Natural killer cell treated with Interleukin-12 subunit alpha and Interleukin-12 subunit beta and Interleukin-15 and Interleukin-18, amount 100 ng/mL, for 72 hours (primary cell): ENCODE measurements at regions not wholly inside any gene's neighbourhood (a gene's known extent, or its start where the extent isn't known, plus 50 kb on each side); places are given as distances from the start of the nearest gene placed in this dataset.

ENCODE experiments used
- ATAC-seq, 2 donors: fragments of 150-1000 bp; cut with Tn5 transposase in 1 of 2; sonication (Bioruptor Pico), chemical (Tn5 transposase) in 1 of 2; 2 replicates each; pipeline ENCODE4 v1.10.0; 2021
- DNase-seq: peaks from one replicate; pipeline ENCODE4 v3.0.0; 2022; ENCODE audit warnings: low spot score
- H3K27ac Mint-ChIP-seq, 2 donors: 1 replicate in 1 of 2; 2 replicates in 1 of 2; pipeline ENCODE4 v1.8.0; 2022; ENCODE audit warnings: mixed read lengths in 2 of 2, mild to moderate bottlenecking in 1 of 2, moderate library complexity in 1 of 2
- H3K27me3 Mint-ChIP-seq, 2 donors: 1 replicate in 1 of 2; 2 replicates in 1 of 2; pipeline ENCODE4 v1.8.0; 2022; ENCODE audit warnings: mixed read lengths in 2 of 2
- H3K36me3 Mint-ChIP-seq: one replicate; pipeline ENCODE4 v1.8.0; 2022; ENCODE audit warnings: mixed read lengths
- H3K4me1 Mint-ChIP-seq, 2 donors: 1 replicate in 1 of 2; 2 replicates in 1 of 2; pipeline ENCODE4 v1.8.0; 2022; ENCODE audit warnings: low read depth in 2 of 2, mixed read lengths in 2 of 2, mild to moderate bottlenecking in 1 of 2
- H3K4me3 Mint-ChIP-seq: one replicate; pipeline ENCODE4 v1.8.0; 2022; ENCODE audit warnings: mixed read lengths
- H3K9me3 Mint-ChIP-seq: 2 replicates; pipeline ENCODE4 v1.8.0; 2022; ENCODE audit warnings: mixed read lengths

GRCh38 chr3:18149386-18149785, 275.8 kb downstream of the SATB1 start:
- ATAC-seq: no peak
- Mint-ChIP-seq H3K27ac (no peak overlapping the region), H3K4me3 (no peak overlapping the region), H3K36me3 (no peaks in the 10 kb centered on the region), H3K4me1 (peaks cover 0 to 6% of the 10 kb centered on the region in 2 donors), H3K9me3 (no peaks in the 10 kb centered on the region), H3K27me3 (peaks cover 0 to 10% of the 10 kb centered on the region in 2 donors)
- no peak for DNase-seq

GRCh38 chr3:18144571-18144970, 280.6 kb downstream of the SATB1 start:
- Mint-ChIP-seq H3K9me3 (no peaks in the 10 kb centered on the region), H3K27ac (no peak overlapping the region), H3K36me3 (no peaks in the 10 kb centered on the region), H3K4me1 (no peaks in the 10 kb centered on the region), H3K4me3 (no peak overlapping the region), H3K27me3 (peaks cover 0 to 7% of the 10 kb centered on the region in 2 donors)
- ATAC-seq (no peak), DNase-seq (no peak)

DNA sequence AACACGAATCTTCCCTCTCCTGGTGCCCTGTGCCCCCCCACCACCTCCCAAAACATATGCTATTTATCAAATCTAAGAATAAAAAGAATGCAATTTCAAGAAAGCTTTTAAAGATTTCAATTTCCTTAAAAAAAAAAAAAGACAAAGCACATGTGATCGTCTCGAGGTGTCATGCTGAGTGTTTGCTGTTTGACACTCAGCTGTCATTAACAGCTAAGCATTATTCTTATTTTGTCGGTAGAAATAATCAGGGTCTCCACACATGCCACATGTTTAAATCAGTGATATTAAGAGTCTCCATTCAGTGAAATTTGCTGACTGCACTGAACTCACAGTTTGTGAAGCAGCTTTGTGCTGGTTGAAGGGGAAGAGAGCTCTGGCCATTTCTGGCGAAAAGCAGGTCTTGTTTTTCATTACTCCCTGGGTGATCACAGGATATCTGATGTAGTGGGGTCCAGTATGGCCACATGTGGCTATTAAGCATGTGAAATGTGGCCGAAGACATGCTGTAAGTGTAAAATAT, 281.8 kb downstream of the SATB1 start:
- H3K27me3 Mint-ChIP-seq: no peaks in the 10 kb centered on the region
- DNase-seq (no peak), ATAC-seq (no peak)
- H3K9me3 Mint-ChIP-seq: no peaks in the 10 kb centered on the region
- H3K36me3 Mint-ChIP-seq: no peaks in the 10 kb centered on the region
- no peak overlapping the region for H3K27ac Mint-ChIP-seq
- H3K4me1 Mint-ChIP-seq: no peaks in the 10 kb centered on the region
- no peak overlapping the region for H3K4me3 Mint-ChIP-seq

DNA sequence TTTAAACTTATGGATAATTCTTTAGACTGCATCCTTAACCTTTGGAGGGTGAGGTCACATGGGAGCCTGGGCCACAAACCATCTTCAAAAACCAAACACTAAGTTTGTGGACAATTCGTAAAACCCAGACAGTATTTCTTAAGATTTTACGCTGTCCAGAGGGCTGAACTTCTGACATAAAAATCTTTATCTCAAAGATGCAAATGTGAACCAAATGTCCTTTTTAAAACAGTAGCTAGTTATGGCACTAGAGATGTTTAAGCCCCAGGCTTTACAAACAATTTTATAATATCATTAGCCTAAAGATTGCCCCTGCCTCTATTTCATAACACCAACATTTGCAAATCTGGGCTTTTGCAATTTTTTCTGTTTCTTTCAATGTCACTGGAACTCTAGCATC, 287.2 kb downstream of the SATB1 start:
- Mint-ChIP-seq H3K4me3 (no peak overlapping the region), H3K4me1 (no peaks in the 10 kb centered on the region), H3K27me3 (no peaks in the 10 kb centered on the region), H3K27ac (no peak overlapping the region), H3K36me3 (no peaks in the 10 kb centered on the region), H3K9me3 (no peaks in the 10 kb centered on the region)
- ATAC-seq (no peak), DNase-seq (no peak)

DNA sequence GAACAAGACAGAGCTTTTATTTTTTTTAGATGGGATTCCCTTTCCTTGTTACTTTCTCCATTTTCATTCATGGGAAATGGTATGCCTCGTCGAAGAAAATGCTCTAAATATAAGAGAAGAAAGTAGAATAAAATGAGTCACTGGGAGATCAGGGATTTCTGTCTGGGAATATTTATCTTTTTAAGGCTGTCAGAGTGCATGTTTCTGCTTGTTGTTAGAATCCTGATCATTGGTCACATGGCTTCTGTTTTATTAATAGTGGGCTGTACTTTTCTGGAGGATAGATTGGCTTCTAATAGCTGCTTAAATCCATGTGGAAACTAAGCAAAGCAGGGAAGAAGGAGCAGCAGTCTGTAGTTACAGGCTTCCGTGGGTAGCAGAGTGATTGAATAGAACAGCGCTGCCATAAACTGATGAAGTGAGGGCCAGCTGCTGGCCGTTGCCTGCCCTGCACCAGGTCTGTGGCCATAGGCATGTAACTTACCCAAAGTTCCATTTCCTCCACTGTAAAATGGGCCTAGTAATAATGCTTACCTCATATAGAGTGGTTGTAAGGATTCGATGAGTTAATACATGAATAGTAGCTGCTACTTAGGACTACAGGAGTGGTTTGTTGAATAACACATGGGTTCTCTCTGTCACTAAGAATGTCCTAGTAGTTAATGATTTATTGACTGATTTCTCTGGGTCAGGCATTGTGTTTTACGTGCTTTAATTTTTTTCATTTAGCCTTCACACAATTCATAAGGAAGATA, 289.9 kb downstream of the SATB1 start:
- Mint-ChIP-seq H3K4me1 (no peaks in the 10 kb centered on the region), H3K27me3 (no peaks in the 10 kb centered on the region), H3K9me3 (no peaks in the 10 kb centered on the region), H3K4me3 (no peak overlapping the region), H3K36me3 (no peaks in the 10 kb centered on the region), H3K27ac (no peak overlapping the region)
- ATAC-seq: no peak
- no peak for DNase-seq

DNA sequence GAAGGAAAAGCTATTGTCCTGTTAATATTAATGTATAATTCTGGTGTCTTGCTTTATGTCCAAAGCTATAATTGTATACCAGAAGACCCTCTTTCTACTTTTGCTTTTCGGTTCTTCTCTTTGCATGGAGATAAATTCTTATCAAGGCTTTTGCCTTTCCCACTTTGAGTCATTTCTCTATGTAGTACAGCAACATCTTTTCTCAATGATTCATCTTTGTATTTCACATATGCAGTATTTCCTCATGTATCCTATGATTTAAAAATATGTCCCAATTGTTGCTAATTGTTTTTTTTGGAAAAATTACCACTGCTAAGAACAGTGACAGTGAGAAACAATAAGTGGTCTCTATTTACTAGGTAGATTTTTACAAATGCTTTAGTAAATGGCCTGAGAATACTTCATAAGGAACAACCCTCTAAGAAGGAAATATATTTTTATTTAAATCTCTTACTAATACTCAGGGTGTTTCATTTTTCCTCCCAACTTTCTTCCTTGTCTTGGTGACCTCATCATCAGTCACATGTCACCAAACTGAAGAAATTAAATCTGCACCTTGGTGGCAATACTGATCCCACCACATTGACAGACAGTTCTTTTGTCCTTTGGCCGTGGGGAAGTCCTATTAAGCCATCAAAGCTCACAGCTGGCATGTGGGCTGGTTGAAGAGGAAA, 290.6 kb downstream of the SATB1 start:
- H3K4me1 Mint-ChIP-seq: no peaks in the 10 kb centered on the region
- H3K4me3 Mint-ChIP-seq: no peak overlapping the region
- H3K36me3 Mint-ChIP-seq: no peaks in the 10 kb centered on the region
- no peaks in the 10 kb centered on the region for H3K9me3 Mint-ChIP-seq
- H3K27me3 Mint-ChIP-seq: no peaks in the 10 kb centered on the region
- no peak overlapping the region for H3K27ac Mint-ChIP-seq
- ATAC-seq: no peak
- DNase-seq: no peak

DNA sequence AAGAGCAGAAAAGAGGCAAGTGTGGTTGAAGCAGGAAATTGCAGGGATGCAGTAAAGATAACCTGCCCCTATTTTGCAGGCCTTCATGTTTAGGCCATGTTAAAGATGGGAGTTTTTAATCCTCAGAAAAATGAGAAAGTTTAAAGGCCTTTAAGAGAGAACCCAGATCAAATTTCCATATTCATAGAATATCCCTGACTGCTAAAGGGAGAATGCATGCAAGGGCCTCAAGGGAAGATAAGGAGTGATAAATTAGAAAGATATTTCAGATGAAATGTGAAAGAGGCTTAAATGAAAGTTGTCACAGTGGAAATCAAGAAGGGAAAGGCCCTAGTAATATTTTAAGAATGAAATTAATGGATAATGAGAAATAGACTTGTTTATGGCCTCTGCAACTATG, 292.1 kb downstream of the SATB1 start:
- Mint-ChIP-seq H3K36me3 (no peaks in the 10 kb centered on the region), H3K9me3 (no peaks in the 10 kb centered on the region), H3K27me3 (peaks cover 0 to 5% of the 10 kb centered on the region in 2 donors), H3K4me1 (no peaks in the 10 kb centered on the region), H3K4me3 (no peak overlapping the region), H3K27ac (no peak overlapping the region)
- DNase-seq (no peak), ATAC-seq (no peak)

DNA sequence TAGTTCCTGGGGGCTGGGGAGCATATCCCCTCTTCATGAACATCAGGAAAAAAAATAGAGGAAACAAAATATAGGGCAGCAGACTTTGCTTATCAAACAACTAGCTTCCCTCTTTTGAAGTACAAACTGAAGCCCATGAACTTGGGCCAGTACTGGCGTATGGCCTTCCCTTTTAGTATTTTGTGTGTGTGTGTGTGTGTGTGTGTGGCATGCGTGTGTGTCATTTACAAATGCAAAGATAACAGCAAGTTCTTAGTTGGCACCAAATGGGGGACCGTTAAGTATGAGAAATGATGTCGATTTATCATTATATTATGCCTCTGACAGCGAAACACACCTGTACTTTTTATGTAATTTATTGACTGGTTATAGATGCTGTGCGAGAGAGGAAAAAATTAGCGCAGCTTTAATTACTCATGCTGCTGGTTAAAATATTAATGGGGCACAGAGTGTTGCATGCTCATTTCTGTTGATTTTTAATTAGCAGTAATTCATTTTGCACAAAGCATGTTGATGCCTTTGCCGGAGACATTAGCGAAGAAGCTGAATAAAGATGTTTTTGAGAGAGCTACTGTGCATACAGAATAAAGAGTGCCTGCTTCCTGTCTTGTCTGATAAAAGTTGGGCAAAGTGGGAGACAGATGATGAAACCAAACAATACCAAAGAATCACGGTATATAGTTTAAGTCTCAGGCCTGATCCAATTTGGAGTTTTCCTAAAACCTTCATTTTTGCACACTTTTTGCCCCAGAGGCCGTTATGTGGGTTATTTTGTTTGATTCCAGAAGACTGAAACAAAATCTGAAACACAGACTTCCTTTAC, 297.1 kb downstream of the SATB1 start:
- no peaks in the 10 kb centered on the region for H3K4me1 Mint-ChIP-seq
- no peak overlapping the region for H3K4me3 Mint-ChIP-seq
- no peaks in the 10 kb centered on the region for H3K9me3 Mint-ChIP-seq
- peaks cover 11 to 36% of the 10 kb centered on the region in 2 donors for H3K27me3 Mint-ChIP-seq
- no peaks in the 10 kb centered on the region for H3K36me3 Mint-ChIP-seq
- ATAC-seq: no peak
- no peak overlapping the region for H3K27ac Mint-ChIP-seq
- no peak for DNase-seq

GRCh38 chr3:18127174-18127858, 297.8 kb downstream of the SATB1 start:
- Mint-ChIP-seq H3K4me3 (no peak overlapping the region), H3K4me1 (no peaks in the 10 kb centered on the region), H3K9me3 (no peaks in the 10 kb centered on the region), H3K27ac (no peak overlapping the region), H3K36me3 (no peaks in the 10 kb centered on the region), H3K27me3 (peaks cover 11 to 36% of the 10 kb centered on the region in 2 donors)
- no peak for DNase-seq
- no peak for ATAC-seq

GRCh38 chr3:18126772-18127171, 298.4 kb downstream of the SATB1 start:
- ATAC-seq: no peak
- Mint-ChIP-seq H3K27ac (no peak overlapping the region), H3K36me3 (no peaks in the 10 kb centered on the region), H3K9me3 (no peaks in the 10 kb centered on the region), H3K4me1 (no peaks in the 10 kb centered on the region), H3K27me3 (peaks cover 11 to 36% of the 10 kb centered on the region in 2 donors), H3K4me3 (no peak overlapping the region)
- DNase-seq: no peak

GRCh38 chr3:18124501-18124900, 300.6 kb downstream of the SATB1 start:
- H3K36me3 Mint-ChIP-seq: no peaks in the 10 kb centered on the region
- no peak for DNase-seq
- H3K27ac Mint-ChIP-seq: no peak overlapping the region
- H3K27me3 Mint-ChIP-seq: peaks cover 11 to 36% of the 10 kb centered on the region in 2 donors
- no peak for ATAC-seq
- H3K9me3 Mint-ChIP-seq: no peaks in the 10 kb centered on the region
- no peaks in the 10 kb centered on the region for H3K4me1 Mint-ChIP-seq
- H3K4me3 Mint-ChIP-seq: no peak overlapping the region

GRCh38 chr3:18122264-18122663, 302.9 kb downstream of the SATB1 start:
- H3K27me3 Mint-ChIP-seq: peaks cover 7 to 28% of the 10 kb centered on the region in 2 donors
- peak in 1 of 2 donors; percentile 20 for ATAC-seq
- H3K4me1 Mint-ChIP-seq: no peaks in the 10 kb centered on the region
- DNase-seq: no peak
- no peaks in the 10 kb centered on the region for H3K36me3 Mint-ChIP-seq
- no peak overlapping the region for H3K27ac Mint-ChIP-seq
- H3K9me3 Mint-ChIP-seq: no peaks in the 10 kb centered on the region
- H3K4me3 Mint-ChIP-seq: no peak overlapping the region

DNA sequence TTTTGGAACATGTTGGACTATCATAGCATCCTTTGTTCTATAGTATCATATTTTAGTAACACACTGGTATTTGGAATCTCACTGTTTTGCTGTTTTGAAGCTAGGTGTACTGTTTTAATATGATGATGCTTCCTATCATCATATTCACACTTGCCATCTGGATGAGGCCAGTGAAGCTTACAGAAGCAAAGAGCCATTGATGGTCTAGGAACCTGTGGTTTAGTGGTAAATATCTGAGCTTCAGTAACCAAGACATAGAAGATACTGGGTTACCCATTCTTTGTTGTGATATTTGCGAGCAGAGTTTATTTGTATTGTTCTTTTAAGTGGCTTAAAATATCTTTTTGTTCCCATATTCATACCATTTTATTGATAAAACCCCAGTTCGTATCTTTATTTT, 304.1 kb downstream of the SATB1 start:
- H3K4me3 Mint-ChIP-seq: no peak overlapping the region
- ATAC-seq (no peak), DNase-seq (no peak)
- no peaks in the 10 kb centered on the region for H3K36me3 Mint-ChIP-seq
- H3K27ac Mint-ChIP-seq: no peak overlapping the region
- peaks cover 0 to 17% of the 10 kb centered on the region in 2 donors for H3K27me3 Mint-ChIP-seq
- no peaks in the 10 kb centered on the region for H3K4me1 Mint-ChIP-seq
- H3K9me3 Mint-ChIP-seq: no peaks in the 10 kb centered on the region
